ENCODE measurements at regions not wholly inside any gene's neighbourhood (a gene's known extent, or its start where the extent isn't known, plus 50 kb on each side); places are given as distances from the start of the nearest gene placed in this dataset.

DNA sequence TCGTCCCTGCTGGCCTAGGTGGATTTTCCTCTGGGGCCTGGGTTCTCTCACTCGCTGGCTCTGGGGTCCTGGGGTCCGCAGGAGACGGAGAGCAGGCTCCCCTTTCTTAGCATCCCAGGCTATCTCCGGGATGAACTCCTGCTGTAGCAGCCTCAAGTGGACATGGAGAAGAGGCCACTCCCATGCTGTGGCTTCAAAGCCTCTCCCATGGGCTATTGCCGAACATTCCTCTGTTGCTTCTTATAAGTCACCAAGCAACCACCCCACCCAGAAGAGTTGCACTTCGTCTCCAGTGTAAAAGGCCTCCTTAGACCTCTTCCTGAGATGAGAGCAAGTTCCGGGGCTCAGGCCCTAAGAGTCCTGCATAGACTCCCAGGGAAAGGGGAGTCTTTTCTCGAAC, 124.0 kb upstream of the RCN1 start:
- DNase-seq (ENCODE audit: low read depth) = no peak
- in situ Hi-C loops (cut with HindIII; ENCODE audit: low sequenced_read_pairs) = no loop called here
- H3K4me3 ChIP-seq (ENCODE audit: low read depth, low read length) = no peak overlapping the region
- TF ChIP-seq, protein P1, sequence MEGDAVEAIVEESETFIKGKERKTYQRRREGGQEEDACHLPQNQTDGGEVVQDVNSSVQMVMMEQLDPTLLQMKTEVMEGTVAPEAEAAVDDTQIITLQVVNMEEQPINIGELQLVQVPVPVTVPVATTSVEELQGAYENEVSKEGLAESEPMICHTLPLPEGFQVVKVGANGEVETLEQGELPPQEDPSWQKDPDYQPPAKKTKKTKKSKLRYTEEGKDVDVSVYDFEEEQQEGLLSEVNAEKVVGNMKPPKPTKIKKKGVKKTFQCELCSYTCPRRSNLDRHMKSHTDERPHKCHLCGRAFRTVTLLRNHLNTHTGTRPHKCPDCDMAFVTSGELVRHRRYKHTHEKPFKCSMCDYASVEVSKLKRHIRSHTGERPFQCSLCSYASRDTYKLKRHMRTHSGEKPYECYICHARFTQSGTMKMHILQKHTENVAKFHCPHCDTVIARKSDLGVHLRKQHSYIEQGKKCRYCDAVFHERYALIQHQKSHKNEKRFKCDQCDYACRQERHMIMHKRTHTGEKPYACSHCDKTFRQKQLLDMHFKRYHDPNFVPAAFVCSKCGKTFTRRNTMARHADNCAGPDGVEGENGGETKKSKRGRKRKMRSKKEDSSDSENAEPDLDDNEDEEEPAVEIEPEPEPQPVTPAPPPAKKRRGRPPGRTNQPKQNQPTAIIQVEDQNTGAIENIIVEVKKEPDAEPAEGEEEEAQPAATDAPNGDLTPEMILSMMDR (IDR thresholded peaks at IDR 0.05; ENCODE audit: low read depth, low read length, missing control alignments) = no peak

DNA sequence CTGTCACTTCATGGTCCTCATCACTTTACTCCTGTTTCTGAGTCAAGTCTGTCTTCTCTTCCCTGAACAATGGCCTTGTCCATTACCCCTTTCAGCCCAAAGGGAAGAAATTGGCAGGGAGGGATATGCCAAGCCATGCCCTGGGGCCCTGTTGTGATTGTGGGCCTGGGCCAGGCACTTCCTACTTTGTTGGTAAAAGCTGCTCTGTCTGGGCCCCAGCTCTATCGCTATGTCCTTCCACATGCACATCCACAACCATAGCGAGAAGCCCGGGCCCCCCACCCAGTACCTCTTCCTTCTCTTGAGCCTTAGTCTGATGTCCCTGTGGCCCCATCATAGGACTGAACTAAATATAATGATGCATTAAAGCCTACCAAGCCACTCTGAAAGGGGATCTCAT, 126.7 kb upstream of the RCN1 start:
- no peak for DNase-seq (ENCODE audit: low read depth)
- TF ChIP-seq, protein P1 (IDR thresholded peaks at IDR 0.05; ENCODE audit: low read depth, low read length, missing control alignments) = no peak
- in situ Hi-C loops (cut with HindIII; ENCODE audit: low sequenced_read_pairs) = no loop called here
- H3K4me3 ChIP-seq (ENCODE audit: low read depth, low read length) = no peak overlapping the region

DNA sequence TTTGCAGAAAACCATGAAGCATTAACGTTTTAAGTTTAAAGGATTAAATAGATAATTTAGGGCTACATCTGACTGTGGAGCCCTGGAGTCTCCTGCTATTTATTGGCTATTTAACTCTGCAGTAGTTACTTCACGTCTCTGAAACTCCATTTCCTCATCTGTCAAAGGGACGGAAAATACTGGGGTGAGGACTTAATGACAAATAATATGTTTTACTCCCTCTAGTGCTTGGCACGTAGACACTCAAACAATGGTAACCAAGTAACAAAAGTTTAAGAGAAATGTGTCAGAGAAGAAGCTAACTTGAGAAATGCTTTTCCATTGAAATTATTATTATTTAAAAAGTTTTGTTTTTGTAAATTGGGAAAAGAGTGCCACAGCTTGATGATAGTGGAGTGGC, 130.7 kb upstream of the RCN1 start:
- no peak for DNase-seq (ENCODE audit: low read depth)
- TF ChIP-seq, protein P1 (IDR thresholded peaks at IDR 0.05; ENCODE audit: low read depth, low read length, missing control alignments) = no peak
- no peak overlapping the region for H3K4me3 ChIP-seq (ENCODE audit: low read depth, low read length)
- in situ Hi-C loops (cut with HindIII; ENCODE audit: low sequenced_read_pairs) = no loop called here

DNA sequence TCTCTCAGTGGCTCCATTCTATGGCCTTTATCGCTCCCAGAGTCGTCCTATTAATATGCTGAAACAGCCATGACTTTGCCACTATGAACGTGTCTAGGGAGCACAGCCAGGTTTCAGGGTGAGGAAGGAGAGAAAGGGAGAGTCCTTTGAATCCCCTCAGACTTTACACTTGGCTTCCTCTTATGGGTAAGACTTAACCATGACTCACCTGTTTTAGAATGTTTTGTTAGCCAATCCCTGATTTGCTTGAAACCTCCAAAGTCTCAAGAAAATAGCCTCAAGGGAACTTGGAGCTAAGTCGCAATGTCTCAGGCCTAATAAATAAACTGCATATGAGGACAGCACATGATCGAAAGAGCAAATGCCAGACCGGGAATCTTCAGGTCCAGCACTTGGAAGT, 131.2 kb upstream of the RCN1 start:
- DNase-seq (ENCODE audit: low read depth) = no peak
- TF ChIP-seq, protein P1 (IDR thresholded peaks at IDR 0.05; ENCODE audit: low read depth, low read length, missing control alignments) = no peak
- H3K4me3 ChIP-seq (ENCODE audit: low read depth, low read length) = no peak overlapping the region
- in situ Hi-C loops (cut with HindIII; ENCODE audit: low sequenced_read_pairs) = no loop called here

DNA sequence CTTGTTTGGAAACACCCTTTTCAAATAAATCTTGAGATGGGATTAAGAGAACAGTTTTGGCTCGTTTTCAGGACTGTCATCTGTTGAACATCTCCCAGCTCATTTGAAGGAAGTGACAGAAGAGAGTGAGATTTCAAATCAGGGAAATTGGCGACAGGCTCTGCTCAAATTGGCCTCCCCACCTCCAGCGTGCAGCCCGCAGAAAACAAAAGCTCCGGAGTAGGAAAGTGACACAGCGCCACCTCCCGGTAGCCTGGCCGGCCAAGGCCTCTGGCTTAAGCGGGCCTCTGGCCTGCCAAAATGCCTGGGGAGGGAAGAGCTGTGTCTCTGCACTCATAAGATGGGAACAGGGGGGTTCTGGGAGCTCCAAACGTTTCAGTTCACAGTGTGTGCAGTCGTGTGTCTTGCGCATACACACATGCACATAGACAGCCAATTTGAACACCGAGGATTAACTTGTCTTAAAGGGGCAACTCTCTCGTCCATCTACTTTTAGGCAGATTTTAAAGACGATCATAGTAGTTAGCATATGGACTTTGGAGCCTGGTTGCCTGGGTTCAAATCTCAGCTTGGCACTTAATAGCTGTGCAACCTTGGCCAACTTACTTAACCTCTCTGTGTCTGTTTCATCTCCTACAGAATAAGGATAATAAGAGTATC, 132.7 kb upstream of the RCN1 start:
- DNase-seq (ENCODE audit: low read depth) = no peak
- TF ChIP-seq, protein P1 (IDR thresholded peaks at IDR 0.05; ENCODE audit: low read depth, low read length, missing control alignments) = peak; percentile 93
- no peak overlapping the region for H3K4me3 ChIP-seq (ENCODE audit: low read depth, low read length)
- in situ Hi-C loops (cut with HindIII; ENCODE audit: low sequenced_read_pairs) = no loop called here

DNA sequence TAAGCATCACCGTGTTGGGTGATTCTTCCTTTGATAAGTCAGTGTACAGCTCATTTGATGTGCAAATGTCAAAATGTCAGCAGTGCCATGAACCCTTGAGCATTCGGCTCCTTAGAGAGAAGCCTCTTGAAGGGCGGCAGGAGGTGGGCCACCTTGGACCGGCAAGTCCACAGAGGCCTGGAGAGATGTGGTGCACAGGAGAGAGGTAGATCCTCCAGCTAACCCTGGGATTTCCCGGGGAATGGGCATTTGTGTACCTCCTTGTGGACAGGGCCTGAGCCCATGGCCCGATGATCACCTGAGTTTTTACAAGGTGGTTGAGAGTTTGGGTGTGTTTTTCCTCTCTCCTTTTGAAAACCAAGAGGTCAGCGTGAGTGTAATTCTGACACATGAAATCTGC, 133.2 kb upstream of the RCN1 start:
- H3K4me3 ChIP-seq (ENCODE audit: low read depth, low read length) = no peak overlapping the region
- DNase-seq (ENCODE audit: low read depth) = no peak
- TF ChIP-seq, protein P1 (IDR thresholded peaks at IDR 0.05; ENCODE audit: low read depth, low read length, missing control alignments) = no peak
- in situ Hi-C loops (cut with HindIII; ENCODE audit: low sequenced_read_pairs) = no loop called here

All from astrocyte of the cerebellum (primary cell).